Epidermal melanocyte (primary cell): ENCODE measurements at regions not wholly inside any gene's neighbourhood (a gene's known extent, or its start where the extent isn't known, plus 50 kb on each side); places are given as distances from the start of the nearest gene placed in this dataset.
A peak's percentile ranks its signal among the peaks of the same experiment; 100 is the strongest.
"Not testable (repeated sequence)": the region's sequence is repeated elsewhere in the genome, so short reads cannot be mapped to it uniquely, and the experiment has no call there.

Experiments
- DNase-seq: peaks from one replicate; pipeline ENCODE4 v3.0.0; 2011; ENCODE audit warnings: low spot score; ENCODE audit not compliant: insufficient read length

DNA sequence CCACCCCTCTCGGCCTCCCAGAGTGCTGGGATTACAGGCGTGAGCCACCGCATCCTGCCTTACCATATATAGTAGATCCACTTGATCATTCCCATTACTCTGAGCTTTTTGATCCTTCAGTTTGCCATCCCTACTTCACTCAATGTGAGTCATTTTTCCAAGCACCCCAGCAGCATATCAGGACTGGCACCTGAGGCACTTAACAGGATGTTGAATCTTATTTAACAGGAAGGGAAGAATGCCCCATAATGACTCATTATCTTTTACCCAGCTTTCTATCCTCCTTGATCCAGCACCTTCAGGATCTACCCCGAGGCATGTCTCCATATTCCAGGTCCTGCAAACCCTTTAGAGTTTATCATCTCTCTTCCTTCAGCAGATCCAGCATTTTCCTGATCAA, 84.9 kb upstream of the CMKLR1 start:
- DNase-seq = no peak

DNA sequence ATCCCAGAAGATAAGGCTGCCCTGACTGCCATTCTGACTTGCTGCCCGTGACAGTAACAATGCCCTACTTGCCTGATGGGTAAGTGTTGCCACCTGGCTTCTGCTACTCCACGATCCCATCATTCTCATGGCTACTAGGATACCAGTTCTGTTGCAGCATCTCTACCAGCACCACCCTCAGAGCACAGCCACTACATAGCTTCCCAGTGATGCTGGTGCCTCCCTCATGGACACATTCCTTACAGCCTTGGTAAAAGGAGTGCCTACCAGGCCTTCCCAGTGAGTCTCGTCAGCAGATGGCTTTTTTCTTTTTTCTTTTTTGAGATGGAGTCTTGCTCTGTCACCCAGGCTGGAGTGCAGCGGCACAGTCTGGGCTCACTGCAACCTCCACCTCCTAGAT, 84.4 kb upstream of the CMKLR1 start:
- DNase-seq = no peak

DNA sequence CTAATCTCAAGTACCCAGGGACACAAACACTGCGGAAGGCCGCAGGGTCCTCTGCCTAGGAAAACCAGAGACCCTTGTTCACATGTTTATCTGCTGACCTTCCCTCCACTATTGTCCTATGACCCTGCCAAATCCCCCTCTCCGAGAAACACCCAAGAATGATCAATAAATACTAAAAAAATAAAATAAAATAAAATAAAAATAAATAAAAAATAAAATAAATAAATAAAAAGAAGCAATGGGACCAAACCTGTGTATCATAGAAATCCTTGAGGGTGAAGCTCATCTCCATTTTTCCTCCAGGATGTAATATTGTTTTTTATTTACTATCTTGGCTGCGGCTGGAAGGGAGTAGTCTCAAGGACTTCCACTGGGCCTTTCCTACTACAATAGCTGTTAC, 82.0 kb upstream of the CMKLR1 start:
- not testable (repeated sequence) for DNase-seq

DNA sequence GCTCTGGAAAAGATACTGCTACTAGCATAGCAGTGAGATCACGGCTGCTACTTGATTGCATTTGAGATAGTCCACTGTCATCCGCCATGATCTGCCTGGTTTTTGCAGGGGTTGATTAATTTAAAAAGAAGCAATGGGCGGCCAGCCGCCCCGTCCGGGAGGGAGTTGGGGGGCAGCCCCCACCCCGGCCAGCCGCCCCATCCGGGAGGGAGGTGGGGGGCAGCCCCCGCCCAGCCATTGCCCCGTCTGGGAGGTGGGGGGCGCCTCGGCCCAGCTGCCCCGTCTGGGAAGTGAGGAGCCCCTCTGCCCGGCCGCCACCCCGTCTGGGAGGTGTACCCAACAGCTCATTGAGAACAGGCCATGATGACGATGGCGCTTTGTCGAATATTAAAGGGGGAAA, 81.3 kb upstream of the CMKLR1 start:
- DNase-seq = not testable (repeated sequence)

DNA sequence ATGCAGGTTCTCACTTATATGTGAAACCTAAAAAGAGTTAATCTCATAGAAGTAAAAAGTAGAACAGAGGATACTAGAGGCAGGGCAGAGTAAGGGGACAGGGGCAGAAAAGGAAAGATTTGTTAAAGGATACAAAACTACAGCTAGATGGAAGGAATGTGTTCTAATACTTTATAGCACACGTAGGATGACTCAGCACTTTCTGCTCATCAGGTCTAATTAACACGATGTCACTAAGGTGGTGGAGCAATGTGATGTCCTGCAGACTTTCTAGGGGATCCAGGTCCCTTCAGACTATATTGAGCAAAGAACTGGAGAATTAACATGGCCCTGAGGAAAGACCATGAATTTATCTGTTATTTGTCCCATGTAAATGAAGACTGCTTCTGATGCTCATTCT, 80.8 kb upstream of the CMKLR1 start:
- no peak for DNase-seq

DNA sequence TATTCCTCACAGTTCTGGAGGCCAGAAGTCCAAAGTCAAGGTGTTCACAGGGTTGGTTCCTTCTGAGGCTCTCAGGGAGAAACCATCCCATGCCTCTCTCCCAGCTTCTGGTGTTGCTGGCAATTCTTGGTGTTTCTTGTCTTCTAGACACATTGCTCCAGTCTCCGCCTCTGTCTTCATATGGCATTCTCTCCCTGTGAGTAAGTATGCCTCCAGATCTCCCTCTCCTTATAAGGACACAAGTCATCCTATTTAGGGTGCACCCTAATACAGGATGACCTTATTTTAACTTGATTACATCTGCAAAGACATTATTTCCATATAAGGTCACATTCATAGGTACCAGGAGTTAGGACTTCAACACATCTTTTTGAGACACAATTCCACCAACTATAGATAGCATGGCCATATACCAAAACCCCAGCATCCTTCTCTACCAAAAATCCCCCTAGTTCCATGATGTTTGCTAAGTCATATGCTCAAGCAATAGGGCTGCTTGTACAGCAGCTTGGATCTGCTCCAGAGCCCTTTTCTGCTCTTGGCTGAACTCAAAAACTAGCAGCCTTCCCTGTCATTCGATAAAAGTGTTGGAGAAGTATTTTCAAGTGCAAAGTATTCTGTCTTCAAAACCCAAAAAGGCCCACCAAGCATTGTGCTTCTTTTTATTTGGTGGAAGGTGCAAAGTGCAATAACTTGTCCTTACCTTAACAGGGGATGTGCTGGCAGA, 79.2 kb upstream of the CMKLR1 start:
- DNase-seq = no peak

DNA sequence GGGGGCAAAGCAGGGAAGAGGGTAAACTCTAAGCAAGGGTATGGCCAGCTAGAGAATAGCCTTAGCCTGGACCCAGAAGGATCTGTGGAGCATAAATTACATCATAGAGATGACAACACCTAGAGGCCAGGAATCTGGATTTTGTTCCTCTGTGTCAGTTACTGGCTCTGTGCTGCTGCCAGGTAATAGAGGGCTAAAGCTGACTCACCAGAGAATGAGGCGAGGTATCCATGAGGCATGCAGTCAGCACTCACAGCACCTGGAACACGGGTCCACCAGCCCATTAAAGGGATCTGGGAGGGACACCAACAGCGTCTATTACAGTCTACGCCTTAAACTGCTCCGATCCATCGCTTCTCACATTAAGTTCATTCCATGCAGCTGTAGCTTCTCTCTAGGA, 74.9 kb upstream of the CMKLR1 start:
- no peak for DNase-seq

DNA sequence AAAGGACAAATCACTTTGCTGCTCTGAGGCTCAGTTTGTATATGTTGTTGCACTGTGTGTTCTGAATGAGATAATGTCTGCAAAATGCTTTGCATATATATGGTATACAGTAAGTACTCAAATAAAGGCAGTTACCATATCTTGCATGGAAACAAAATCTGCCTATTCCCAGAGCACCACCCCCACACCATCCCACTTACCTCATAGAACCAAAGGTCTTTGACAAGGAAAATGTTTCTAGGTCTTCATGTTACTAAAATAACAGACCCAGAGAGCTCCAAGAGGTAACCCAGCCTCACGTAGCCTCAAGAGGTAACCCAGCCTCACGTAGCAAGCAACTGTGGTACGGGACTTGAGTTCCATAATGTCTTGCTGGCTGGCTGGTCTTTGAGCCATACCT, 71.6 kb upstream of the CMKLR1 start:
- no peak for DNase-seq

DNA sequence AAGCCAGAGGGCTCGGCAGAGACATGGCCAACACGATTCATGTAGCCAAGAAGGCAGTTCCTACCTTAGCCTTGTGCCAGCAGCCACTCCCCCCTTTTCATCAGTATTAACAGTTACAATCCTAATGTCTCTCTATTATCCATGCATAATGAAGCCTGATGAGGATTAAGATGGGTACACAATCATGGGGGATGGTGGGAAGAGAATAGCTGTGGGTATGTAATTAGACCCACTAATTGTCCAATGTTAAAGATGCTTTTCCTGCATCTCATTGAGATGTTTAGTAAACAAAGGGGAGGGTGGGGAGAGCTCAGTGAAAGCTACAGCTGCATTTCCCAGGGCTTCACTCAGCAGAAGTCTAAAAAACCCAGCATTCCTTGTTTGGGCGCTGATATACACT, 70.4 kb upstream of the CMKLR1 start:
- DNase-seq = no peak

DNA sequence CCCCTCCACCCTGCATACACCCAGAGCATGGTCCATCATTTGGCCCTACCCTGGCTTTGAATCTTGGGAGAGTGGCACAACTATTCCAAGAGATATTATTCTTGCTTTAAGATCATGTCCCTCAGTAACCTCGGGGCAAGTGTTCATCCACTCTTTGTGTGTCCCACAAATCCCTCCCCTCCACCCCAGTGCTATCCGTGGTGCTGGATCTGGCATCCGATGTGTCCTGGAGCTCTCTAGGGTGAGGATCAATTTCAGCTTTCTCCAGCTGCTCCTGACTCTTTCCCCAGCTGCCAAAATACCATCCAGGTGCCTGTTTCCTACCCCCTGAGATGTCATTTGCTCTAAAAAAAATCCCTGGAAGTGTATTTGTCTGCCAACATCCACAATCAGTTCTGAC, 64.8 kb upstream of the CMKLR1 start:
- no peak for DNase-seq

DNA sequence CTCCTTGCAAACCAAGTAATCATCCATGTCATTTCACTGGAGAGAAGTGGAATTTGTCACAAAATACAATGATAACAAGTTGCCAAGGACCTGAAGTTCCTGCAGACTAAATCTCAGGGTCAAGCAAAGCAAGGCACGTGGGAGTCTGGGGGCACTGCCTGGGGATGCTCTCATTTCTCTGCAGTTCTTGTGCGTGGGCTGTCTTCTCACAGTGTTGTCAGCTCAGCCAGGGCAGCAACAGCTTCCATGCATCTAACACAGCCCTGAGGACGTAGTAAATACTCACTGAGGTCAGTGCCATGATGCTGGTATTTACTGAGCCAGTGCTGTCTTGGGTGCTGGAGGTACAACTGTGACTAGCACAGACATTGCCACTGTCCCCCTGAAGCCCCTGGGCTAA, 62.9 kb upstream of the CMKLR1 start:
- no peak for DNase-seq

DNA sequence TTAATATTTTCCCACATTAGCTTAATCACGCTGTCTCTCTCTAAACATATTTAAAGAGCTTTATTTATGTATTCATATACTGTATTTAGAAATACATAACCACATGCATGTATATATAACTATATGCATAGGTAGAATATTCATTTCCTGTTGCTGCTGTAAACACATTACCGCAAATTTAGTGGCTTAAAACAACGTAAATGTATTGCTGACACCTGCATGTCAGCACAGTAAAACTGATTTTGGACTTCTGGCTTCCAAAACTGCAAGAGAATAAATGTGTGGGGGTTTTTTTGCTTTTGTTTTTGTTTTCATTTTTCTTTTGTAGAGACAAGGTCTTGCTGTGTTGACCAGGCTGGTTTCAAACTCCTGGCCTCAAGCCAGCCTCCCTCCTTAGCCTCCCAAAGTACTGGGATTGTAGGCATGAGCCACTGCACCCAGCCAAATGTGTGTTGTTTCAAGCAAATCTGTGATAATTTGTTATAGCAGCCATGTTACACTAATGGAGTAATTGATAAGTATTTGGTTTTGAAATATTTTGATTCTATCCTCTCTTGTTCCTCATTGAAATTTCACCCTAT, 61.9 kb upstream of the CMKLR1 start:
- DNase-seq = no peak

DNA sequence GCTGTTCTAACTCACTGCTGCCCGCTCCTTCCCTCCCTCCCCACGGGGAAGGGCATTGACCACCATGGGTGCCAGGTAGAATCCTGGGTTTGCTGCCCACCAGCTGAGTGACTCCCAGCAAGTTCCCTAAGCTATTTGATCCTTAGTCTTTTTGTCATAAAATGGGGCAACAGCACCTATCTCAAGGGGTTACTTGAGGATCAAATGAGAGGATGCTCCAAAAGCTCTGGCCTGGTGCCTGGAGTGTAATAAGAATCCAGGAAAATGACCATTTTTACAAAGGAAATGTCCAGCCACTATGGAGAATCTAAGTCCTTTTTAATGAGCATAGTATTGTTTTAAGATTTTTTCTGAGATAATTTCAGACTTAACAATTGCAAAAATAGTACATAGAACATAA, 61.4 kb upstream of the CMKLR1 start:
- DNase-seq = no peak

DNA sequence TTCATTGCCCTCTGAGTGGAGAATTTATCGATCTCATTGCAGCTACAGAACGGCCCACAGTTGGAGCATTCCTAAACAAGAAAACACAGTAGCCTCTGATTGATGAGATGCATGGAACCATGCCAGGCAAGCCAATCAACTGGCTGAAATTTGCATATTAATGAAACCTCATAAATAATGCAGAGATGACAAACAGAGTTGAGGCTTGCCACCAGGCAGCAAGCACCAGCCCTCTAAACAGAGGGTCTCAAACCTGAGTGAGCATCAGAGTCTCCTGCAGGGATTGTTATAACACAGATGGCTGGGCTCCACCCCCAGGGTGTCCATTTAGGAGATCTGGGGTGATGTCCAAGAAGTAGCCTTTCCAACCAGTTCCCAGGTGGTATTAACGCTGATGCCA, 60.9 kb upstream of the CMKLR1 start:
- DNase-seq = no peak

DNA sequence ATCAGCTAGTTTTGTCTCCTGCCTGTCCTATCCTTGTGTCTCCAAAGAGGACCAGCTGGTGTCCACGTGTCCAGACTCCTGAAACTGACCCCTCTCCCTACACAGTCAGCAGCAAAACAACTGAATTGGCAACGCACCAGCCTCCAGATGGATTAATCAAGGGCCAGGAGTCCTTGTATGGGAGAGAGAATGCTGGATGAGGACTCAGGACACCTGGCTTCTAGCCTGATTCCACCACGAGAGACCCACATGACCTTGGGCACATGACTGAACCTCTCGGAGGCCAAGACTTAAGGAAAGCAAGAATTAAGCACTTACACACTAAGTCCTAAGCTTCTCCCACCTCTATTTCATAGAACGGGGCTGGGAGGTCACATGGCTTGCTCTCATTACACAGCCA, 60.4 kb upstream of the CMKLR1 start:
- no peak for DNase-seq

DNA sequence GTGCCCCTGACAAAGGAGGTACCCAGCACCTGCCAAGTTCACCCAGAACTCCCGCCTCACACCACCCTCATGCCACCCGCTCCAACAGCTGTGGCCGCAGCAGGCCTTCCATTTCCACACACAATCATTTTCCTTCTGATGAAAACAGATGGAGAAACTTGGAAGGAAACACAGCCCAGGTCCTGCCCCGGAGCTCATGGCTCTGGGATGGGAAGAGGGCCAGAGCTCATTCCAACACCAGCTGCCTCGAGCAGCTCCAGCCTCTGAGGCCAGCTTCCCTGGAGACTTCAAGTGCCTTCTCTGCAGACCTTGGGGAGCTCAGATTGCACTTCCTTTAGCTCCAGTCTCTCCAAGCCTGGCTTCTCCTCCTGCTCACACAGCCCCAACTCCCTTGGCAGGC, 55.1 kb upstream of the CMKLR1 start:
- DNase-seq = peak; percentile 51

DNA sequence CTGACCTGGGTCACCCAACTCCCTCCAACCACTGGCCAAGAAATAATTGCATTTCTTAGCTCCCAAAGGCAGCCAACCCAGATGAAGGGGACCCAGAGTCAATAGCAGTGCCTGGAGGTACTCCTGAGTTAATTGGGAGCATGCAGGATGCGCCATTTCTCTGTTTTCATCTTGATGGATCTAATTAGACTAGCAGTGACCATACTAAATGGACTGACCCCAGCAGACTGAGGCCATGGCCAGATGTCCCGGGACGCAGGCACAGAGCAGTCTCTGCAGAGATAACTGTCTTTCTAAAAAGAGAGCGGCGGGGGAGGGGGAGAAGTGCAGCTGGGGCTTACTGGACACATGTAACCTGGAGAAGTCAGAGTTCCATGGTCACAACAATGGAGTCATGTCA, 53.2 kb upstream of the CMKLR1 start:
- DNase-seq = no peak

DNA sequence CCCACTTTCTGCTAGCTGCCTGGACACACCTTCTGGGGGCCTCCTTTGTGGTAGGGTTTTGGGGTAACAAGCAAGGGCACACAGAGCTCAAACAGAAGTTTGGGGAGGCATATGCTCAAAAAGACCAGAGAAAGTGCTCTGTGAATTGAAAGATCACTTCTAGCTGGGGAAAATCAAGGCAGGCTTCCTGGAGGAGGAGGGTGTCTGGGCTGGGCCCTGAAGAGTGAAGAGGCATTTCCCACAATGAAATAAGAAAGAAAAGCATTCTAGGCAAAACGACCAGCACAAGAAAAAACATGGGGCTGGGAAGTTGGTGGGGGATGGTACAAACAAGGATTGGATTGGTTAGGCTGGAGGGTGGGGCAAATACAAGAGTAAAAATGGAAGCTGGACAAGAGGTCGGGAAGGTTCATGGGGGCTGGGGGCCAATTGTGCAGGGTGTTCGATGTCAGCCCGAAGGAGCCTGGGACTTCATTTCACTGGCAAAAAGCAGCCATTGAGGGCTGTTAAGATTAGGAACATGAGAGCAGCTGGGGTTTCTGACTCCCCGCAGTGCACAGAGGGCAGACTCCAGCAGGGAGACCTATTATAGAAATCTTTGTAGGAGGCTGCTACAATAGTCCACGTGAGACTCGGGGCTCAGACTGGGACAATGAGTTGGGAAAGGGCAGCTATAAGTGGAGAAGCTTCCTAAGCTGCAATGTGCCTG, 51.5 kb upstream of the CMKLR1 start:
- no peak for DNase-seq

DNA sequence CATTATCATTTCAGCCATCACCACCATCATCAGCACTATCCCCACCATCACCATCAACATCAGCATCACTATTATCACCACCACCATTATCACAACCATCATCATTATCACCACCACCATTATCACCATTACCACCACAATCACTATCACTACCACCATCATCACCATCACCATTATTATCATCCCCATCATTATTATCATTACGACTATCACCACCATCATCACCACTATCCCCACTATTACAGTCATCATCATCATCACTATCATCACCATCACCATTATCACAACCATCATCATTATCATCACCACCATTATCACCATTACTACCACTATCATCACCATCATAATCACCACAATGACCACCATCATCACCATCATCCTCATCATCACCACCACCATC, 50.4 kb upstream of the CMKLR1 start:
- no peak for DNase-seq
